Effector CD8-positive, alpha-beta T cell (primary cell): ENCODE measurements at regions not wholly inside any gene's neighbourhood (a gene's known extent, or its start where the extent isn't known, plus 50 kb on each side); places are given as distances from the start of the nearest gene placed in this dataset.
"Not testable (repeated sequence)": the region's sequence is repeated elsewhere in the genome, so short reads cannot be mapped to it uniquely, and the experiment has no call there.

Source experiments
- DNase-seq: peaks from one replicate; lab custom pipeline; 2025; lab: John Stamatoyannopoulos, UW

DNA sequence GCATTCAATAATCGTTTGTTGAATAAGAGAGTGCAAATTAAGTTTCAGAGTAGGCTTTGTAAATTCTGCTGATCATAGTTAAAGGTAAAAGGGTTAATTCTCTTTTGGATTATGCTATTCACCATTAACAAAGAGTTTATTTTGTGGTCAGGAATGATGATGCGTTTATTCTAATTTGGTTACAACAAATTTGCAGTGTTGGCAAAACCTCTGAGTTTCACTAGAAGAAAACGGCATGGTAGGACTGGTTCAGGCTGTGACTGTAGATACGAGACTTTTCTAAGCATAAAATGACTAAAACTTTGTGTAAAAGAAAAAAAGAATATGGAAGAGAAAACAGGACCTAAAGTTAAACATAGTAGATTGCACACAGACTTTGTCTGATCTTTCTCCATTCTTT lies 234.7 kb downstream of the TLR4 start:
- no peak for DNase-seq

DNA sequence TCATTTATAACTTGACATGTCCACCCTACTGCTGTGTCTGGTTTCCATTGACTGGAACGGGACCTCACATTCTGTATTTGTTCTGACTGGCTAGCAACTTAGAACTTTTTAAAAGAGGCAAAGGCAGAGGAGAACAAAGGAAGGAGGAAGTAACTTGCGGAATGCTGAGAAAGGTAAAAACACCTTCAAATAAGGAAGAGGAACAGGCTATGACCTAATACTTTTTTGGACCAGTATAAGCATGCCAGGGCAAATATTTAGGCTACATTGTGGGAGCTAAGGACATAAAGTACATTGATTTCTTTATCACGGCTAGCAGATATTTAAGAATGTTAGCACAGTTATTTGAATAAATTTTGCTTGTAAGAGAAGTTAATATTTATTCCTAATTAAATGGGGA lies 240.5 kb downstream of the TLR4 start:
- not testable (repeated sequence) for DNase-seq

DNA sequence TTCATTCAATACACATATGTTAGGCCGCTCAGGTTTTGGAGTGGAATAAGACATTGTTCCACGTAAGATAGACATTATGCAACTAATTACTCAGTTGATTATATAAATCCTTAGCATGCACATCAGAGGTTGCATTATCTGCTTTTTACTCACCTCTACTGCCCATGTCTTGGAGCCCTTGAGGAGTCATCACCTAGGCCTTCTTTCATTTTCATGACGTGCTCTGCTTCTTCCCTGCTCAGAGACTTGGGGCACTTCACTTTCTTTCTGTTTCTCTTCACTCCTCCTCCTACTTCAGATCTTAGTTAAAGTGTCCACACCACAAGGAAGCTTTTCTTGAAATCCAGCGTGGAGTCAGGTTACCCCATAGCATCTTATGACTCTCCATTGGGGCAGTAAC lies 241.1 kb downstream of the TLR4 start:
- no peak for DNase-seq

DNA sequence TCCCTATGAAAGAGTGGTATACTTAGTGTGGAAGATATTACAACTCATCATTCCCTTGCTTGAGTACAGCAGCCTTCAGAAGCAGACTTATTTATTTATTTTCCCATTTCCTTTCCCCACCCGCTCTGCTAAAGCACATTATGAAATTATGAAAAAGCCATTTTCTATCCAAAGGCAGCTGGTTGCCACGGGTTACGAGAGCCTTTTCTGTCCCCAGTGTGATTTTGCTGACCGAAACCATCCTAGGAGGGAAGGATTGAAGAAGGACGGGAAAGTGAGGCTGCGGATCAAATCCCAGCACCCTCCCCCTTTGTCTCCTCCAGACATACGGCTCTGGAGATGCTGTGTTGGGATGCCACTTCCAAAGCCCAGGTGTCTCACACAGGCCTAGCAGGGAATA lies 246.9 kb downstream of the TLR4 start:
- no peak for DNase-seq

DNA sequence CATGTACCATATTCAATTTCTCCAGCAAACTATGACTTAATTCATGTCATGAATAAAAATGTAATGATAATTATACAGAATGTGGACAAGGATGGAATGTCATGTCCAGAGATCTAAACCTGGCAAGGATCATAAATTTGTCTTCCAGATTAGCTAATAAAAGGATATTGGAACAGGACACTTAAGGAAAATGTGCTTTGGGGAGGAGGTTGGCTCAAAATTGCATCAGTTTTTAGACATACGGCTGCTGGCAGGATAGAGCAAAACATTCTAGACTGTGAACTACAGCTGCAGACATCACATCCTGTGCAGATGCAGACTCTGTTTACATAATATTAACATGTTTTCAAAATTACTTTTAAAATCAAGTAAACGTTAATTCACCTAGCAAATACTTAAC lies 248.4 kb downstream of the TLR4 start:
- no peak for DNase-seq

DNA sequence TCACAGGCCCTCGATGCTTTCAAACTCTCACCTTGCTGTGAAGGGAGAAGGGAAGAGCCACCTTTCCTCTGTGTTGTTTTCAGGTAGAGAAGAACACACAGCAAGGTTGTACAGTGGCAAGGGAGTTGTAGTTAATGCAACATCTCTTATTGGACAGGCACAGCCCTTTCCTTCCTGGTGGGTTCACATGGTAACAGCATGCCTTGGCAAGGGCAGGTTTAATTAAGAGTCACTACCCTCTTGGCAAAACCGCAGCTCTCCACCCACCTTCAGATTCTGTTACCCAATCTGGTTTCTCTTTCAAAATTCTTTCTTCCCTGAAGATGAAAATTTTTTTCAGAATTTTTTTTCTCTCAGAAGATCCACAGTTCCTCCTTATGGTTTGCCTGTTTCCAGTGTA lies 253.1 kb downstream of the TLR4 start:
- no peak for DNase-seq

DNA sequence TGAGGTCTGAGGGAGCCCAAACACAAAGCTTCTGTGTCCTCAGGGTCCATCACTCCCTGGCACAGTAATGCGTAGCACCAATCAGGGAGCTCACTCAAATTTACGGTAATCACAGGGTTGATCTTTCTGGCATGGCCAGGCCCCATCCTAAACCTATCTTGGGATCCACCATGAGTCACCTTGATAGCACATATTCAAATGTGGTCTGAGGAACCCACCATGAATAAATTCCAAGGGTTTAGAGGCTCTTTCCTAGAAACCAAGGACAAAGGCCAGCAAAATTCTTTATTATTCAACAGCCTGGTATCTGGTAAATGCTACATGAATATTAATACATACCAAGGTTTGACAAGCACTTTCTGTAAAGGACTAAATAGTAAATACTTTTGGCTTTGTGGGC lies 254.5 kb downstream of the TLR4 start:
- DNase-seq = no peak

DNA sequence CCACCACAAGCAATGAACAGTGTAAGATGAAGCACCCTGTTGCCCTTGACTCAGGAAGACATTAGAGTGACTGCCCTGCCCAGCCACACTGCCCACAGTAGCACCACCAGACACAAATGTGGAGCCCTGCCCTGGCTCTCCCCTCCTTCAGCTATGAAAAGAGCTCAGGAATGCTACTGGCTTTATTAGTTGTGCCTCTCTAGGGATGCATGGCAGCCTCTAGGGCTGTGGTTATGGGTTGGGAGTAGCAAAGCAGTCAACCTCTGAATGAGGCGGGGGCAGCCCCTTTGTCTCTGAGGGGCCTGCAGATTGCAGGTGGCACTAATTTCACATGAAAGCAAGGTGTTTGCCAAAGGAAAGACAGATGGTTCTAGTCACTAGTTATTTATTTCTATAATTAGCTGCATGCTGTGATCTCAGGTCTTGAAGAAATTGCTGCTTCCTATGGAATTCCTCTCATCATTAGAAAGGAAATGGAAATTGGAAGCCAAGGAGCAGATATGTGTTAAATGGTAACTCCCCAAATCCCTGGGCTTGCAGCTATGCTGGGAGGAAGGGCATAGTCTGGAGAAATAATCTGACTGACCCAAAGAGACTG lies 259.4 kb downstream of the TLR4 start:
- DNase-seq = no peak

DNA sequence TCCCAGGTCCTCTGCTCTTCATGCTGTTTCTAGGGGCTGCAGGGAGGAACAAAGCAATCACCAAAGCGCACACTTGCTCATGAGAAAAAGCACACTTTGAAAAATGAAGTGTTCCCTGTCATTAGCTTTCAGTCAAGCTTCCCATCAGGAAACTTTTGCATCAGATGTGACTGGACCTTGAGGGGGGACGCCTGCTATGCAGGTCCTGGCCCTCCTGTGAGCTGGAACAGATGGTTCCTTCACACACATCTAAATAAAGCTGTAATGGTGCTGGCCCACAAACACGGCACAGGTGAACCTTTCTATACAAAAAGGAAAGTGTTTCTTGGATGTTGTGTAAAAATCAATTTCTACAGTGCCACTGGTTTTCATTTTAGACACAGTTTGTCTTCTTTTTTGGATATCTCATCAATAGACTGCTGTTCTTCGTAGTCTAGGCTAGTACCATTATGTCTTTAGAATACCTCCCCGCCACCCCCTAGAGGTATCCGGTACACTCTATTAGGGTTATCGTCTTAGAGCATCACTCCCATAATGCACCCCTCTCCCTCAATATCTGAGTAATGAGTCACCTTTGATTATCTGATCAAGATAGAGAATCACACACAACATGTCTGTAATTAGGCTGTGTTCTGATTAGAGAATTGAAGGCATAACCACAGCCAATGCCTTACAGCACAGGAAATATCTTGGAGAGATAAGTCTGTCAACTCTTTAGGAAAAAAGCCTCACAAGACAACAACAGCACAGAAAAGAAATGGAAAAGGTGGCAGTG lies 266.3 kb downstream of the TLR4 start:
- no peak for DNase-seq

DNA sequence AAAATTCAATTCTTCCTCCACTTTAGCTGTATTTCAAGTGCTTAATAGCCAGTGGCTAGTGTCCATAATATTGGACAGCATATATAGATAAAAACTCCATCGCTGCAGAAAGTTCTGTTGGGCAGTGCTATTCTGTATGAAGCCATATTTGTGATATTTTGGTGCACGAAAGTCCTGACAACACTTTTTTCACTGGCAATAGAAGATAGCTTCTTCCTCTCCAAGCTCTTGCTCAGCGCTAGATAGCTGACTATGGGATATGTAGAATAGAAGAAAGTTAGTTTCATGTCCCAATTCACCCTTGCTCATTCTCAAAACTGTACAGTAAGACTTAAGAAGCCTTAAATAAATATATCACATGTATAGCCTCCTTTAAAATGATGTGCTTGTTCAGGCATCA lies 269.9 kb downstream of the TLR4 start:
- no peak for DNase-seq

DNA sequence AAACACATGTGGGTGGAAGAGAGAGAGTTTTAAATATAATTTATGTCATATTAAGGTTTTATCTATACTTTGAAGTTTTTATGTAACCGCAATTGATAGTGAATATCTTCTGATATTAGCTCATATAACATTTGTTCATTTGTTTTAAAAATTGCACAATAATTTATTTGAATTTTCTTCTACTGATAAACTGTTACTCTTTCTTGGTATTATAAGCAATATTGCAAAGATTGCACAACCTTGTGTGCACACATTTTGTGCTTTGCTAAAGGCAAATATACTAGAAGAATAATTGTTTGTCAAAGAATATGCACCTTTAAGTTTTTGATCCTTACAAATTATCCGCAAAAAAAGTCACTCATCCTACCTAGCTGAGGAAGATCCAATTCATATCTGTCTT lies 275.7 kb downstream of the TLR4 start:
- DNase-seq = no peak

DNA sequence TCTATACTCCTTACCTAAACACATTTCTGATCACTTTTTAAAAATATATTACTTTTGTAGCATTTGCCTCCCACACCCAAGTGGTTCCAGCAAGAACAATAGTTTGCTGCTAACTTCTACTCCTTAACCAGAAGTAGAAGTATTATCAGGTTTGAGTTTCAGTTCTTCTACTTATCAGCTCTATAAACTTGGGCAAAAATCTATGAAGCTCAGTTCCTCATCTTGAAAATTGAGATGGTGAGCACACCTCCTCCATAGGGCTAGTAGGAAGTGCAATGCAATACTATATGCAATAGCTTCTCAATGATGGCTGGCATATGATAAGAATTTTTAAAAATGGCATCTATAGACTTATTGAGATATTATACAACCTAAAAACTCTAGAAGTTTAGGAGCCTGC lies 283.7 kb downstream of the TLR4 start:
- no peak for DNase-seq

DNA sequence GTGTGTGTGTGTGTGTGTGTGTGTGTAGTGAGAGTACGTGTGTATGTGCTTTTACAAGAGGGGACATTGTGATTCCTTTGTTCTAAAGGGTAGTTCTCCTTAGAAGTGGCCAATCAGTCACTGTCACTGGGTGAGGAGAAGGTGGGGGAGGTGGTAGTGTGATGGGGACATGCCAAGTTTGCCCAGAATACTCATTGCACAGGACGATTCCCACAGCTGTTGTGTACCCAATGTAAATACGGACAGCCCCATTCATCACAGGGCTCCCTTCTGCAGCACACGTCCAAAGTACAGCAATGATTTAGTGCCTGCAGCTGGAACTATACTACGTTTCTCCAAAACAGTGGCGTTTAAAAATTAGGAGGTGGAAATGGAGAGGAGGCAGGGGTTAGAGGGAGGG lies 287.8 kb downstream of the TLR4 start:
- no peak for DNase-seq

DNA sequence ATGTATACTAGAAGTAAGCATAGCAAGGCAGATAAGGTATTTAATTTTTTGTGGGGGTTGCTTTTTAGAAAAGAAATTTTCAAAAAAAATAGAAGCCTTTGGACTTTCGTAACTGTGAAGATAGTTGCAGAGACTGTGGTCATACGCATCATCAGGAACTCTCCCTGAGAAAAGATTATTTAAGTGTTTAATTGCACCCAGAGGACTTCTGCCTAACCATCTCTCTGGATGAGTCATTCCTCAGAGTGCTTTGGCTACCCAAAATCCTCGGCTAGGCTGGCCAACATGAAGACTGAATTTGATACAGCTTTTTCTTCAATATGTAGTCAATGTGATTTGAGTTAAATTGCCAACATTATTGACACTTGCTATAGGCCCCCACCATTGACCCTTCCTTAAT lies 296.4 kb downstream of the TLR4 start:
- no peak for DNase-seq

DNA sequence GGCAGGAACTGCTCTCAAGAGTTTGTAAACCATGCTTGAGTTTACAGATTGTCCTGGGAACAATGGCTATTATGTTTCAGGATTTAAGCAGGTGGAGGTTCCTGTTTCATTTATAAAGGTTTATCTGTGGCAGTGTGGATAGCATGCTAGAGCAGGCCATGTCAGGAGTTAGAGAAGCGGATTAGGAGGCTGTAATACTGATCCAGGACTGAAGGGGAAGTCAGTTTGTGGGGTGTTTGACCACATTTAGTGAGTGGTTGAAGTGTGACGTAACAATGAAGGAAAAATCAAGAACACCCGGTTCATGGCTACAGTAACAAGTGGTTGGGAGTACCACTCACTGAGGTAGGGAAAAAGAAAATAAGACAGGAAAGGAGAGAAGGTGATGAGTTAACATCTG lies 299.0 kb downstream of the TLR4 start:
- no peak for DNase-seq

DNA sequence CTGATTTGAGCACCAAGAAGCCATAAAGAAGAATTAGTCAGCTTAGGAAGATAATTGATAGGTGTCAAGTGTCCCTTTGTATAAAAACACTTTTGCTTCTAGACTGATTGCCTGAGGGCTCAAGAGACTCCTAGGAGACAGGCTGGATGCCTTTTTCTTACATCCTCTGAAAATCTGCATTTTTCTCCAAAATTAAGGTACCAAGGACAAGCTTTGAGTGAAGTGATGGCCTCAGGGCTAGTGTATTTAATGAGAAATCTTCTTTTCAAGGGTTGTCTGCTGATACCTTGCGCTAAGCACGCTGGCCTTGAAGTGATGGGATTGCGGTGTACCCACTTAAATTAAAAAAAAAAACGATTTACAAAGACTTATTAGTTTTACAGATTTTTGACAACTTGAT lies 304.0 kb downstream of the TLR4 start:
- DNase-seq = no peak

DNA sequence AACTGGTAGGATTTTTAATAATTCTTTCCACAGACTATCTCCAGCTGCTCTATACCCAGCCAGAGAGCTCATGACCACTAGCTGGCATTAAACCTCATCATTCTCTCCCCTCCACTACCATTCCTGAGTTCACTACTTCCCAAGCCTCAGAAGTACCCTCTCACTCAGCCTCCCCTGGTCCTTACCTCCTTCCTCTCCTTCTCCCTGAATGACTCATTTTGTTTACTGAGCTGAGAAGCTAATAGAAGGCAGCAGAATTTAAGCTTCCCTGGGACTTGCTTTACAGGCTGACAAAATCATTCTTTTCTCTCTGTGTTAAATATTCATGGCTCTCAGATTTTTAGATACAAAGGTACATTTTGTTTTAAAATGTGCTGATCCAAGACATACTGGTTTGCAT lies 305.4 kb downstream of the TLR4 start:
- no peak for DNase-seq

DNA sequence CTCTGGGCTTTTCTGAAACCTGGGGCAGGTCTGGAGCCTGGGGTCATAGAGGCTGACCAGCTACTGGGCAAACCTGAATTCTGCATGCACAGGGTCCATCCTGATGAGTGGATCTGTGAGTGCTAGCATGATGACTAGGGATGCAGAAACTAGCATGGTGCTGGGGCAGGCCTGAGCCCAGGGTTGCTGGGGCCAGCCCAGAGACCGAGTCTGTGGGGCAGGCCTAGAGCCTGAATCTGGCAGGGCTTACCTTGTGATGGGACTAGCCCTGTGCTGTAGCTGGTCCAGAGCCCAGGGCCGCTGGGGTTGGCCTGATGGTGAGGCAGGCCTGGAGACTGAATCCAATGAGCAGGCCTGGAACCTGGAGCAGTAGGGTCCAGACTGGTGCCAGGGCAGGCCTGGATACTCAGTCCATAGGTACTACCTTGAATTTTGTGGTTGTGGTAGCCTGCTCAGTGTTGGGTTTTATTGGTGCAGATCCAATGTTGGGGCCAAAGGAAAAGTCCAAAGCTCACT lies 313.5 kb downstream of the TLR4 start:
- no peak for DNase-seq

DNA sequence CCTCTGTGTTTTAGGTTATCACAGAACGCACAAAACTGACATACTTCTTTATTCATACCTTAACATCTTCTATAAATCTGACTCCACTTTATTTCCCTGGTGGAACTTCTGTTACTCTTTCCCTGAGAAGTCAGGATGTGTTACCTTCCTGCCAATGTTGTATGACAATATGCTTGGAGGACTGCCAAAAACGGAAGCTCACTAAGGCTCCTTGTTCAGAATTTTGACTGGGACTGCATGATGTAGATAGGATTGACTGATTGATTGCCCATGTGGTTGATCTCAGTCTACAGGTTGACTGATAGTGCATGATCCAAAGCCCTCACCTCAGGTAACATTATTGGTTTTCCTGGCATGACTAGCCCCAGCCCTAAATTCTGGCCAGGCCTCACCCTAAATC lies 319.4 kb downstream of the TLR4 start:
- no peak for DNase-seq

DNA sequence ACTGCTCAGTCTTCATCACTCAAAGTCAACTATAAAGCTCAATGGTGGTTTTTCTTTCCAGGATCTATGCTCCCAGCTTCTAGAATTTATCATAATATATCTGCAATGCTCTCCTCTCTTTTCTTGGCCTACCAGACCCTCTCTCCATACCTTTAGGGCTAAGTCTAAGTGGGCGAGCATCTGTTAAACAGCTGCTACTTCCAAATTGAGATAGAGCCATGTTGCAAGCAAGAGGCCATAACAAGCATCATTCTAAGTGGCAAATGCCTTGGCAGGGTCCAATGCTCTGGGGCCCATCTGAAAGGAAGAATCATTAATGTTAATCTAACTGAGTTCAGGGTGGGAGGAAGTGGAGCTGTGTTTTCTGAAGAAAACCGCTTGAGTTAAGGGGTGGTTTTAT lies 324.0 kb downstream of the TLR4 start:
- no peak for DNase-seq

DNA sequence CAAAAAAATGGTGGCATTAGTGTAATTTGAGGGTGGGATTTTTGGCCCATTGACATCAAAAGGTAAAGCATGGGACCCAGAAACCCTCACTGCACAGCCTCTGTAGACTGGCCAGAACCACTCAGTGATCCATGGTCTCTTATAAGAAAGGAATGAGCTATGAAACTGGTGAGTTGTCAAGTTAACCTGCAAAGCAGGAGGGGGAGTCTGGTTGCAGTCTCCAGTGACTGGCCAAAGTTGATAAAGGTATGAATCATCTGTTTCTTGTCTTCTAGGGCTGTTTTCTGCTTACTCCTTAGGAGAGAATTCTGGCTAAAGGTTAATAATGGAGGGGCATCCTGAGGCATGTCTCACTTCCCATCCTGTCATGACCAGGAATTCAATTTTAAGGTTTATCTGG lies 325.2 kb downstream of the TLR4 start:
- no peak for DNase-seq

DNA sequence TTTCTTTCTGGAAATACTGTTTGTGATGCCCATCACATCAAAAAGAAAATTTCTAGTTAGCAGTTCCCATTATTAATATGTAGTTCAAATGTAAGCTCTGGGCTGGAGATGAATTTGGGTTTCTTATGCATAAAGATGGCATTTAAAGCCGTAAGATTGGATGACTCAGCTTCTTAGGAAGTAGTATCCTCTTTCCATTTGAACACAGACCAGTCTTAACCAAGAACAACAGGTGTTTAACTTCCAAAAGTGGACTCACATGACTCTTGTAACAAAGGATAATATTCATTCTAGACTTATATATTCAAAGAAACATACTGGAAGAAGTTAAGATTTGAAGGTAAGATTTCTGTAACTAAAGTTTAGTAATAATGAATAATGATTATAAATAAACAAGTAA lies 330.5 kb downstream of the TLR4 start:
- DNase-seq = no peak

DNA sequence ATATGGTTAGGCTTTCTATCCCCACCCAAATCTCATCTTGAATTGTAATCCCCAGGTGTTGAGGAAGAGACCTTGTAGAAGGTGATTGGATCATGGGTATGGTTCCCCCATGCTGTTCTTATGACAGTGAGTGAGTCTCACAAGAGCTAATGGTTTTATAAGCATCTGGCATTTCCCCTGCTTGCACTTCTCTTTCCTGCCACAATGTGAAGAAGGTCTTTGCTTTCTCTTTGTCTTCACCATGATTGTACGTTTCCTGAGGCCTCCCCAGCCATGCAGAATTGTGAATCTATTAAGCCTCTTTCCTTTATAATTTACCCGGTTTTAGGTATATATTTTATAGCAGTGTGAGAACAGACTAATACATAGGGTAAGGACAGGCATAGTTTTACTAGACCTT lies 334.5 kb downstream of the TLR4 start:
- DNase-seq = no peak

DNA sequence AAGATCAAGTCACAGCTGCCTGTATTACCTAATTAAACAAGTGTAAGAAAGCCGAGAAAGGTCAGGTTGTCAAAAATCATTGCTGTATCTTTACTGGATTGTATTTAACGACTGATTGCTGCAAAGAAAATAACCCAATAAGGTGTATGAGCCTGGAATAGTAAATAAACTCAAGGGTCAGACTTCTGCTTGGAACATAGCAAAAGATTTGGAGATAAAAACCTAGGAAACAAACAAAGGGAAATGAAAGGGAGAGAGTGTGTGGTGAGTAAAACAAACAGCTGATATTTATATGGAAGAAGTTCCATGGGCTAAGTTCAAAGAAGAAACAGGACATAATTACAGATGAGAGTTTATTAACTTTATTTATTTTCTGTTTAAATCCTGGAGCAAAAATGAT lies 354.0 kb downstream of the TLR4 start:
- DNase-seq = no peak
